ENCODE measurements at regions not wholly inside any gene's neighbourhood (a gene's known extent, or its start where the extent isn't known, plus 50 kb on each side); places are given as distances from the start of the nearest gene placed in this dataset.

DNA sequence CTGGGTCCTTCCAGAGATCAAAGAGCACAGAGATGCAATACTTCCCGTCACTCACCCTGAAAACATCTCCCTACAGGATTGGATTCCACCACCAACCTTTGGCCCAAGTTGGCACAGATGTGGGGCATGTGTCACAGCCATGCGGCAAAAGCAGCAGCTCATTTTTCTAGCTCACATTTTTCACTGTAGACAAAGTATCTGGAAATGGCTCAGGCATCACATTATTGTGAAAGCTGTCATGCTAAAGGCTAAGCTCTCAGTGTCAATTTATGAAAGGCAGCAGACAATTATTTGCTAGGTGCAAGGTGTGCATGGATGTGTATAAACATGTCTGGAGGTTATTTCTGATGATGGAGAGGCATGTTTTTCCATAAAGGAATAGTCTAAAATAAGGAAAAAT is 213.3 kb upstream of the PRNP start:
- no peaks in the 10 kb centered on the region for H4K20me1 ChIP-seq (replicated peaks in 1 of 2; ENCODE audit: control insufficient read depth in 1 of 2, insufficient read depth in 2 of 2, low read length in 2 of 2)
- no peak overlapping the region for H3K4me2 ChIP-seq (ENCODE audit: insufficient read depth in 1 of 2, low read depth in 2 of 2, low read length in 2 of 2)
- H2BK20ac ChIP-seq (ENCODE audit: low read length) = no peak overlapping the region
- ChIA-PET CTCF (ENCODE audit: partially characterized antibody) (no interaction called here), POLR2A (ENCODE audit: partially characterized antibody) (no interaction called here)
- no peak overlapping the region for H3K27ac ChIP-seq (ENCODE audit: low read depth, low read length)
- no peak overlapping the region for H2AK5ac ChIP-seq (ENCODE audit: low read depth, low read length)
- FAIRE-seq = no peak
- H3K4ac ChIP-seq (replicated peaks; ENCODE audit: insufficient read length, low read depth, low read length) = no peak overlapping the region
- no peaks in the 10 kb centered on the region for H3K9me3 ChIP-seq (ENCODE audit: insufficient read depth in 2 of 2, low read depth in 1 of 2, low read length in 1 of 2)
- no peak overlapping the region for H2BK12ac ChIP-seq (ENCODE audit: low read depth, low read length)
- peaks cover 0 to 2% (median 0%) of the 10 kb centered on the region in 4 experiments; a peak in 1 of 7 replicates for H3K4me1 ChIP-seq (replicated peaks in 1 of 4; ENCODE audit: control insufficient read depth in 3 of 4, insufficient read depth in 4 of 4, low read length in 3 of 4)
- H4K91ac ChIP-seq (replicated peaks; ENCODE audit: insufficient read length, low read length) = no peak overlapping the region
- H3K79me2 ChIP-seq (ENCODE audit: control insufficient read depth in 1 of 2, insufficient read depth in 2 of 2, low read length in 2 of 2) = no peaks in the 10 kb centered on the region
- H3K36me3 ChIP-seq (ENCODE audit: control insufficient read depth in 2 of 4, insufficient read depth in 4 of 4, low read length in 3 of 4) = no peaks in the 10 kb centered on the region
- no peak overlapping the region for H3K56ac ChIP-seq (replicated peaks; ENCODE audit: insufficient read length, low read depth, low read length)
- no peak overlapping the region for H4K5ac ChIP-seq (ENCODE audit: insufficient read length, low read depth, low read length)
- no peaks in the 10 kb centered on the region for H3K27me3 ChIP-seq (replicated peaks in 1 of 4; ENCODE audit: control insufficient read depth in 3 of 4, extremely low read depth in 1 of 4, insufficient read depth in 3 of 4, low read length in 3 of 4)
- H4K8ac ChIP-seq (ENCODE audit: extremely low read depth, insufficient read depth, low read length) = no peak overlapping the region
- no peak overlapping the region for H3K4me3 ChIP-seq (ENCODE audit: extremely low read depth in 1 of 4, insufficient read depth in 2 of 4, low read depth in 3 of 4, low read length in 4 of 4)
- no peaks in the 10 kb centered on the region for H3K79me1 ChIP-seq (ENCODE audit: low read depth, low read length)
- peaks cover 2% of the 10 kb centered on the region; the same call in 1 of the 2 replicates for H3K23me2 ChIP-seq (ENCODE audit: low read depth, low read length)
- no peak overlapping the region for H2AFZ ChIP-seq (ENCODE audit: low read length)
- H3K18ac ChIP-seq (ENCODE audit: extremely low read depth, low read length) = no peak overlapping the region
- H3K14ac ChIP-seq (ENCODE audit: insufficient read length) = no peak overlapping the region
- H3K23ac ChIP-seq (ENCODE audit: insufficient read length) = no peak overlapping the region
- H3K9ac ChIP-seq (replicated peaks in 1 of 4; ENCODE audit: extremely low read depth in 1 of 4, low read depth in 3 of 4, low read length in 3 of 4) = no peak overlapping the region
- H2BK5ac ChIP-seq (ENCODE audit: low read depth, low read length) = no peak overlapping the region
- no peak for DNase-seq (ENCODE audit: low read depth in 1 of 2, low spot score in 2 of 2)
- 95% methylated on average over 2 of the region's 2 CpGs; no CpG with 5 or more reads in 1 of the 2 experiments for whole genome bisulfite sequencing, 2 experiments (ENCODE audit: extremely low coverage in 1 of 2, insufficient coverage in 1 of 2, insufficient read length in 1 of 2, insufficient replicate concordance in 2 of 2, low coverage in 1 of 2, low lambda C conversion rate in 2 of 2, missing lambda C conversion rate in 1 of 2)
- H2BK120ac ChIP-seq (replicated peaks; ENCODE audit: low read depth, low read length) = no peak overlapping the region
- no peak overlapping the region for H2BK15ac ChIP-seq (ENCODE audit: low read length)
- TF ChIP-seq TBP (IDR thresholded peaks at IDR 0.05; ENCODE audit: low read depth, low read length) (no peak), SIX5 (IDR thresholded peaks at IDR 0.05; ENCODE audit: low read depth, low read length) (no peak), BACH1 (IDR thresholded peaks at IDR 0.05; ENCODE audit: low read length) (no peak), CREB1 (IDR thresholded peaks at IDR 0.05) (no peak), SP1 (IDR thresholded peaks at IDR 0.05; ENCODE audit: low read depth, low read length) (no peak), RXRA (IDR thresholded peaks at IDR 0.05; ENCODE audit: insufficient read depth, low read depth, low read length) (no peak), CTBP2 (IDR thresholded peaks at IDR 0.05; ENCODE audit: borderline replicate concordance, insufficient read depth, insufficient read length, low read length) (no peak), SP2 (IDR thresholded peaks at IDR 0.05; ENCODE audit: low read length) (no peak), KDM4A (IDR thresholded peaks at IDR 0.05; ENCODE audit: low read depth, low read length, severe bottlenecking) (no peak), NRF1 (IDR thresholded peaks at IDR 0.05; ENCODE audit: low read depth, low read length) (no peak), CEBPB (IDR thresholded peaks at IDR 0.05; ENCODE audit: low read depth, low read length) (no peak)
- TF ChIP-seq, protein P1, sequence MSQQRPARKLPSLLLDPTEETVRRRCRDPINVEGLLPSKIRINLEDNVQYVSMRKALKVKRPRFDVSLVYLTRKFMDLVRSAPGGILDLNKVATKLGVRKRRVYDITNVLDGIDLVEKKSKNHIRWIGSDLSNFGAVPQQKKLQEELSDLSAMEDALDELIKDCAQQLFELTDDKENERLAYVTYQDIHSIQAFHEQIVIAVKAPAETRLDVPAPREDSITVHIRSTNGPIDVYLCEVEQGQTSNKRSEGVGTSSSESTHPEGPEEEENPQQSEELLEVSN (IDR thresholded peaks at IDR 0.05) = no peak
- TF ChIP-seq, protein P2, sequence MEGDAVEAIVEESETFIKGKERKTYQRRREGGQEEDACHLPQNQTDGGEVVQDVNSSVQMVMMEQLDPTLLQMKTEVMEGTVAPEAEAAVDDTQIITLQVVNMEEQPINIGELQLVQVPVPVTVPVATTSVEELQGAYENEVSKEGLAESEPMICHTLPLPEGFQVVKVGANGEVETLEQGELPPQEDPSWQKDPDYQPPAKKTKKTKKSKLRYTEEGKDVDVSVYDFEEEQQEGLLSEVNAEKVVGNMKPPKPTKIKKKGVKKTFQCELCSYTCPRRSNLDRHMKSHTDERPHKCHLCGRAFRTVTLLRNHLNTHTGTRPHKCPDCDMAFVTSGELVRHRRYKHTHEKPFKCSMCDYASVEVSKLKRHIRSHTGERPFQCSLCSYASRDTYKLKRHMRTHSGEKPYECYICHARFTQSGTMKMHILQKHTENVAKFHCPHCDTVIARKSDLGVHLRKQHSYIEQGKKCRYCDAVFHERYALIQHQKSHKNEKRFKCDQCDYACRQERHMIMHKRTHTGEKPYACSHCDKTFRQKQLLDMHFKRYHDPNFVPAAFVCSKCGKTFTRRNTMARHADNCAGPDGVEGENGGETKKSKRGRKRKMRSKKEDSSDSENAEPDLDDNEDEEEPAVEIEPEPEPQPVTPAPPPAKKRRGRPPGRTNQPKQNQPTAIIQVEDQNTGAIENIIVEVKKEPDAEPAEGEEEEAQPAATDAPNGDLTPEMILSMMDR (IDR thresholded peaks at IDR 0.05; ENCODE audit: control extremely low read depth in 1 of 3, insufficient read depth in 1 of 3, low read depth in 1 of 3, low read length in 3 of 3) = no peak

Data from H1 (cell line).